ENCODE measurements at regions not wholly inside any gene's neighbourhood (a gene's known extent, or its start where the extent isn't known, plus 50 kb on each side); places are given as distances from the start of the nearest gene placed in this dataset.

GRCh38 chr18:78767648-78768071 lies 212.0 kb upstream of the SALL3 start:
- TF ChIP-seq, protein P1, sequence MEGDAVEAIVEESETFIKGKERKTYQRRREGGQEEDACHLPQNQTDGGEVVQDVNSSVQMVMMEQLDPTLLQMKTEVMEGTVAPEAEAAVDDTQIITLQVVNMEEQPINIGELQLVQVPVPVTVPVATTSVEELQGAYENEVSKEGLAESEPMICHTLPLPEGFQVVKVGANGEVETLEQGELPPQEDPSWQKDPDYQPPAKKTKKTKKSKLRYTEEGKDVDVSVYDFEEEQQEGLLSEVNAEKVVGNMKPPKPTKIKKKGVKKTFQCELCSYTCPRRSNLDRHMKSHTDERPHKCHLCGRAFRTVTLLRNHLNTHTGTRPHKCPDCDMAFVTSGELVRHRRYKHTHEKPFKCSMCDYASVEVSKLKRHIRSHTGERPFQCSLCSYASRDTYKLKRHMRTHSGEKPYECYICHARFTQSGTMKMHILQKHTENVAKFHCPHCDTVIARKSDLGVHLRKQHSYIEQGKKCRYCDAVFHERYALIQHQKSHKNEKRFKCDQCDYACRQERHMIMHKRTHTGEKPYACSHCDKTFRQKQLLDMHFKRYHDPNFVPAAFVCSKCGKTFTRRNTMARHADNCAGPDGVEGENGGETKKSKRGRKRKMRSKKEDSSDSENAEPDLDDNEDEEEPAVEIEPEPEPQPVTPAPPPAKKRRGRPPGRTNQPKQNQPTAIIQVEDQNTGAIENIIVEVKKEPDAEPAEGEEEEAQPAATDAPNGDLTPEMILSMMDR (IDR thresholded peaks at IDR 0.05): no peak
- TF ChIP-seq POLR2A (IDR thresholded peaks at IDR 0.05): no peak
